Stomach (tissue), 4 donors: ENCODE measurements at regions not wholly inside any gene's neighbourhood (a gene's known extent, or its start where the extent isn't known, plus 50 kb on each side); places are given as distances from the start of the nearest gene placed in this dataset.

Experiments used
- EP300 ChIP-seq: sonication (generic); formaldehyde crosslinking; IDR thresholded peaks from one replicate; pipeline ENCODE4 v1.6.1; 2017; ENCODE audit warnings: antibody characterized with exemption
- POLR2A ChIP-seq, 4 donors: fragments of 450-650 bp; IDR thresholded peaks; one replicate each; pipeline ENCODE4 v1.6.1; 2016; ENCODE audit warnings: antibody characterized with exemption in 4 of 4, control low read depth in 2 of 4, mild to moderate bottlenecking in 1 of 4, moderate library complexity in 1 of 4
- POLR2AphosphoS5 ChIP-seq, 3 donors: sonication (generic); formaldehyde crosslinking; IDR thresholded peaks; one replicate each; pipeline ENCODE4 v1.6.1; 2016; ENCODE audit warnings: antibody characterized with exemption in 3 of 3
- TF ChIP-seq, protein P1 (sequence below), 7 experiments: fragments of 450-650 bp in 4 of 7; fragments of 200-600 bp in 3 of 7; sonication (generic) in 3 of 7; IDR thresholded peaks; one replicate each; pipeline ENCODE4 v1.5.1; 2016 to 2019; ENCODE audit warnings: antibody characterized with exemption in 7 of 7, control low read depth in 2 of 7, mild to moderate bottlenecking in 1 of 7

DNA sequence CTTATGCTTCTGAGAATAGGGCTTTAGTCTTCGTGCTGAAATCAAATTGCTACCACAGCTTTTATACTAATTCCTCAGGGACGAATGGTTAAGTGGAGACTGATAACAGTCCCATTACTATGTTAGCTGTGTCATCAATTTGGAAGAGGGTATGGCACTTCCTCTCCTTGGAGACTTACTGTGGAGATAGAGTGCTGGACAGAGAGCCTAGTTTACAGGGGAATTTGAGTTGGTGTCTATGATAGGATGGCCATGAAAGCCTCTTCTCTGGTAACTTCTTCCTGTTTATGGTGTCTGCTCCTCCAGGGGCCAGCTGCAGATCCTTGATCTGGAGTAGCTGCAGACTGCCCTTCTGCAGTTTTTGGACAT lies 167.7 kb downstream of the ZNF518B start:
- TF ChIP-seq POLR2AphosphoS5 (IDR thresholded peaks at IDR 0.05) (no peak), POLR2A (IDR thresholded peaks at IDR 0.05) (no peak), EP300 (no peak)
- TF ChIP-seq, protein P1, sequence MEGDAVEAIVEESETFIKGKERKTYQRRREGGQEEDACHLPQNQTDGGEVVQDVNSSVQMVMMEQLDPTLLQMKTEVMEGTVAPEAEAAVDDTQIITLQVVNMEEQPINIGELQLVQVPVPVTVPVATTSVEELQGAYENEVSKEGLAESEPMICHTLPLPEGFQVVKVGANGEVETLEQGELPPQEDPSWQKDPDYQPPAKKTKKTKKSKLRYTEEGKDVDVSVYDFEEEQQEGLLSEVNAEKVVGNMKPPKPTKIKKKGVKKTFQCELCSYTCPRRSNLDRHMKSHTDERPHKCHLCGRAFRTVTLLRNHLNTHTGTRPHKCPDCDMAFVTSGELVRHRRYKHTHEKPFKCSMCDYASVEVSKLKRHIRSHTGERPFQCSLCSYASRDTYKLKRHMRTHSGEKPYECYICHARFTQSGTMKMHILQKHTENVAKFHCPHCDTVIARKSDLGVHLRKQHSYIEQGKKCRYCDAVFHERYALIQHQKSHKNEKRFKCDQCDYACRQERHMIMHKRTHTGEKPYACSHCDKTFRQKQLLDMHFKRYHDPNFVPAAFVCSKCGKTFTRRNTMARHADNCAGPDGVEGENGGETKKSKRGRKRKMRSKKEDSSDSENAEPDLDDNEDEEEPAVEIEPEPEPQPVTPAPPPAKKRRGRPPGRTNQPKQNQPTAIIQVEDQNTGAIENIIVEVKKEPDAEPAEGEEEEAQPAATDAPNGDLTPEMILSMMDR (IDR thresholded peaks at IDR 0.05): no peak
